ENCODE measurements at regions not wholly inside any gene's neighbourhood (a gene's known extent, or its start where the extent isn't known, plus 50 kb on each side); places are given as distances from the start of the nearest gene placed in this dataset.

GRCh38 chr1:112817555-112818373, 102.6 kb upstream of the PPM1J start:
- TF ChIP-seq, protein P1, sequence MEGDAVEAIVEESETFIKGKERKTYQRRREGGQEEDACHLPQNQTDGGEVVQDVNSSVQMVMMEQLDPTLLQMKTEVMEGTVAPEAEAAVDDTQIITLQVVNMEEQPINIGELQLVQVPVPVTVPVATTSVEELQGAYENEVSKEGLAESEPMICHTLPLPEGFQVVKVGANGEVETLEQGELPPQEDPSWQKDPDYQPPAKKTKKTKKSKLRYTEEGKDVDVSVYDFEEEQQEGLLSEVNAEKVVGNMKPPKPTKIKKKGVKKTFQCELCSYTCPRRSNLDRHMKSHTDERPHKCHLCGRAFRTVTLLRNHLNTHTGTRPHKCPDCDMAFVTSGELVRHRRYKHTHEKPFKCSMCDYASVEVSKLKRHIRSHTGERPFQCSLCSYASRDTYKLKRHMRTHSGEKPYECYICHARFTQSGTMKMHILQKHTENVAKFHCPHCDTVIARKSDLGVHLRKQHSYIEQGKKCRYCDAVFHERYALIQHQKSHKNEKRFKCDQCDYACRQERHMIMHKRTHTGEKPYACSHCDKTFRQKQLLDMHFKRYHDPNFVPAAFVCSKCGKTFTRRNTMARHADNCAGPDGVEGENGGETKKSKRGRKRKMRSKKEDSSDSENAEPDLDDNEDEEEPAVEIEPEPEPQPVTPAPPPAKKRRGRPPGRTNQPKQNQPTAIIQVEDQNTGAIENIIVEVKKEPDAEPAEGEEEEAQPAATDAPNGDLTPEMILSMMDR (IDR thresholded peaks at IDR 0.05) = no peak
- TF ChIP-seq POLR2A (IDR thresholded peaks at IDR 0.05) = no peak

Data from vagina (tissue), 2 donors.